A549 (cell line): ENCODE measurements at regions not wholly inside any gene's neighbourhood (a gene's known extent, or its start where the extent isn't known, plus 50 kb on each side); places are given as distances from the start of the nearest gene placed in this dataset.

Experiments used
- ATAC-seq, 2 experiments: fragments of 200-7000 bp in 1 of 2; fragments of >200 bp in 1 of 2; cut with Nextera tagmentation in 1 of 2; cut with Tn5 transposase in 1 of 2; 3 replicates each; pipeline versions ENCODE4 v1.8.0 to v1.9.1; 2018 to 2020; ENCODE audit warnings: mild to moderate bottlenecking in 1 of 2, moderate library complexity in 1 of 2
- CTCF ChIA-PET: fragments of 300-600 bp; sonication (Branson Sonifier 250); formaldehyde crosslinking; extraction: SDS; loops from one replicate; lab custom pipeline; 2021; ENCODE audit warnings: antibody characterized with exemption, inconsistent platforms; lab: Yijun Ruan, JAX
- POLR2A ChIA-PET: fragments of 350-600 bp; formaldehyde crosslinking; extraction: SDS; loops from one replicate; lab custom pipeline; 2021; ENCODE audit warnings: antibody characterized with exemption, inconsistent platforms; lab: Yijun Ruan, JAX
- DNase-seq, 2 experiments: peaks; one replicate each; pipeline versions ENCODE4 v3.0.0 to v3.0.0-alpha.2; 2011 to 2016; ENCODE audit warnings: low read depth in 1 of 2, low spot score in 1 of 2
- FAIRE-seq: peaks from 2 replicates; lab custom pipeline; 2011; peaks lifted over from hg19 to GRCh38; lab: Jason Lieb, UNC
- H3K27ac ChIP-seq, 2 experiments: fragments of >200 bp; sonication (Bioruptor Twin); formaldehyde crosslinking; 3 replicates each; pipeline ENCODE4 v1.5.1; 2016 to 2017
- H3K4me1 ChIP-seq: fragments of >200 bp; sonication (Bioruptor Twin); formaldehyde crosslinking; 3 replicates; pipeline ENCODE4 v1.6.1; 2016
- H3K4me2 ChIP-seq: fragments of >200 bp; sonication (Bioruptor Twin); formaldehyde crosslinking; 3 replicates; pipeline ENCODE4 v1.6.1; 2016
- H3K4me3 ChIP-seq: fragments of >200 bp; sonication (Bioruptor Twin); formaldehyde crosslinking; 3 replicates; pipeline ENCODE4 v1.5.1; 2016
- H3K9me3 ChIP-seq: fragments of >200 bp; sonication (Bioruptor Twin); formaldehyde crosslinking; 3 replicates; pipeline ENCODE4 v1.6.1; 2016
- ATOH8 ChIP-seq: fragments of 250-450 bp; sonication (Bioruptor Pico); IDR thresholded peaks from 2 replicates; pipeline ENCODE4 v1.5.0; 2020; ENCODE audit warnings: low read depth, mild to moderate bottlenecking, moderate library complexity
- BHLHE40 ChIP-seq: IDR thresholded peaks from 2 replicates; pipeline ENCODE4 v1.6.1; 2012; ENCODE audit warnings: low read depth, low read length, inconsistent platforms
- CBX8 ChIP-seq: fragments of 200-600 bp; sonication (generic); IDR thresholded peaks from 2 replicates; pipeline ENCODE4 v1.6.1; 2016
- CHD2 ChIP-seq: fragments of 150-350 bp; IDR thresholded peaks from 2 replicates; pipeline ENCODE4 v1.6.1; 2014; ENCODE audit warnings: low read length; ENCODE audit not compliant: partially characterized antibody
- ESRRA ChIP-seq: fragments of 150-350 bp; IDR thresholded peaks from 2 replicates; pipeline ENCODE4 v1.6.1; 2014; ENCODE audit warnings: mild to moderate bottlenecking, low read length, borderline replicate concordance
- FOSL2 ChIP-seq, 2 experiments: fragments of 450-650 bp in 1 of 2; fragments of >200 bp in 1 of 2; sonication (Bioruptor Twin) in 1 of 2; formaldehyde crosslinking; IDR thresholded peaks; 2 replicates each; pipeline versions ENCODE4 v1.5.0 to v1.6.1; 2016 to 2020; ENCODE audit warnings: mild to moderate bottlenecking in 1 of 2, moderate library complexity in 1 of 2
- FOXS1 ChIP-seq: fragments of 250-450 bp; sonication (Bioruptor Pico); IDR thresholded peaks from 2 replicates; pipeline ENCODE4 v1.5.0; 2020; ENCODE audit warnings: mild to moderate bottlenecking, moderate library complexity
- HDAC2 ChIP-seq: fragments of 200-600 bp; sonication (generic); IDR thresholded peaks from 2 replicates; pipeline ENCODE4 v1.6.1; 2016
- HEYL ChIP-seq: fragments of 250-450 bp; sonication (Bioruptor Pico); IDR thresholded peaks from 2 replicates; pipeline ENCODE4 v1.8.0; 2021; ENCODE audit warnings: mild to moderate bottlenecking, moderate library complexity
- HOXB5 ChIP-seq: fragments of 250-450 bp; sonication (Bioruptor Pico); IDR thresholded peaks from 2 replicates; pipeline ENCODE4 v1.5.0; 2020; ENCODE audit warnings: mild to moderate bottlenecking, moderate library complexity
- JUNB ChIP-seq: fragments of >200 bp; sonication (Bioruptor Twin); formaldehyde crosslinking; IDR thresholded peaks from 2 replicates; pipeline ENCODE4 v1.6.1; 2016
- KDM1A ChIP-seq: fragments of 200-600 bp; sonication (generic); IDR thresholded peaks from 2 replicates; pipeline ENCODE4 v1.6.1; 2016; ENCODE audit warnings: low read depth, mild to moderate bottlenecking
- NFE2L2 ChIP-seq: fragments of 150-350 bp; conservative IDR thresholded peaks from 2 replicates; pipeline ENCODE4 v1.6.1; 2014; ENCODE audit warnings: low read length
- NPAS2 ChIP-seq: fragments of 250-450 bp; sonication (Bioruptor Pico); IDR thresholded peaks from 2 replicates; pipeline ENCODE4 v1.8.0; 2022; ENCODE audit warnings: mild to moderate bottlenecking, moderate library complexity, borderline replicate concordance
- PBX3 ChIP-seq: IDR thresholded peaks from 2 replicates; pipeline ENCODE4 v1.6.1; 2012
- PHF8 ChIP-seq: fragments of 200-600 bp; sonication (generic); IDR thresholded peaks from 2 replicates; pipeline ENCODE4 v1.6.1; 2016; ENCODE audit warnings: low read depth, mild to moderate bottlenecking, antibody characterized with exemption, moderate library complexity, borderline replicate concordance
- RFX5 ChIP-seq: fragments of 450-650 bp; IDR thresholded peaks from 2 replicates; pipeline ENCODE4 v1.7.1; 2014; ENCODE audit warnings: antibody characterized with exemption, mild to moderate bottlenecking, moderate library complexity
- RNF2 ChIP-seq: fragments of 200-600 bp; sonication (generic); IDR thresholded peaks from 2 replicates; pipeline ENCODE4 v1.6.1; 2016; ENCODE audit warnings: low read depth, mild to moderate bottlenecking, antibody characterized with exemption, moderate library complexity, borderline replicate concordance
- SMC3 ChIP-seq: fragments of >200 bp; sonication (Bioruptor Twin); formaldehyde crosslinking; IDR thresholded peaks from 3 replicates; pipeline ENCODE4 v1.6.1; 2018; ENCODE audit warnings: inconsistent platforms
- SREBF2 ChIP-seq: fragments of 450-650 bp; IDR thresholded peaks from 2 replicates; pipeline ENCODE4 v1.6.1; 2014; ENCODE audit warnings: mild to moderate bottlenecking, moderate library complexity
- TFCP2L1 ChIP-seq: fragments of 250-450 bp; sonication (Bioruptor Pico); IDR thresholded peaks from 2 replicates; pipeline ENCODE4 v1.5.0; 2021; ENCODE audit warnings: mild to moderate bottlenecking
- TP53 ChIP-seq: fragments of 250-450 bp; sonication (Bioruptor Pico); IDR thresholded peaks from 2 replicates; pipeline ENCODE4 v1.5.0; 2021; ENCODE audit warnings: mild to moderate bottlenecking, moderate library complexity
- ZNF302 ChIP-seq: fragments of 250-450 bp; sonication (Bioruptor Pico); IDR thresholded peaks from 2 replicates; pipeline ENCODE4 v1.9.0; 2021; ENCODE audit warnings: inconsistent platforms, mild to moderate bottlenecking, moderate library complexity
- ZSCAN20 ChIP-seq: fragments of 250-450 bp; sonication (Bioruptor Pico); IDR thresholded peaks from 2 replicates; pipeline ENCODE4 v1.8.0; 2022; ENCODE audit warnings: mild to moderate bottlenecking, moderate library complexity
- WGBS: methylation state at CpG from one replicate; pipeline ENCODE4 v1.1.6; 2017; ENCODE audit errors: missing lambda C conversion rate; 5-methylcytosine and 5-hydroxymethylcytosine counted together
- TF ChIP-seq, protein P1 (sequence below): fragments of >200 bp; sonication (Bioruptor Twin); formaldehyde crosslinking; IDR thresholded peaks from 3 replicates; pipeline ENCODE4 v1.5.1; 2016

DNA sequence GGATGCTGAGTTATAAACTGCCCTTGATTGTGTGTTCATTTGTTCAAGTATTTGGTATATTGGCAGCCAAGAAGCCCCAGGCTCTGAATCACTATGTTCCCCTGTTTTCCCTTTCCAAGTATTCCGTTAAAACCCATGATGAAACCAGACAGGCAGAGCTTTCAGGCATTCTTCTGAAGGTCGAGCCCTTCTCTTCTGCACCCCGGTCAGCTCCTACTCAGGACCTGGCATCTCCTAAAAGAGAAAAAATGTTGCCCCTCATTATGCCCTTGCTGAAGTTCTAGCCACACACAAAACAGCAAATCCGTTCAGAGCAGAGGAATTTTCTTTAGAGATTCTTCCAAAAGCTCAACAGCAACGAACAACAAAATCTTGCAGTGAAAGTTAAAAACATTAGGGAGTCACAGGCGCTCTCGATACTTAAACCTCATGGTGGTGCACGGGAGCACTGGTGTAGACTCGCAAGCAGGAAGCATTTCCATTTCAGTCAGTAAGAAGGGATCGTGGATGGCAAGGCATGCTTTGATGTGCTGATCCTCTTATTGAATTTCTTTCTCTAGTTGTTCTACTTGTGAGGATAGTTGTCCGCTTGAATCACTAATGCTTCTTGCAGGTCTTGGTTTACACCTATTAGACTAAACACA lies 264.9 kb downstream of the SKIDA1 start:
- FAIRE-seq (no peak), DNase-seq (no peak), ATAC-seq (no peak)
- Histone ChIP-seq H3K9me3 (no peaks in the 10 kb centered on the region), H3K27ac (no peak overlapping the region), H3K4me1 (peaks cover 7% of the 10 kb centered on the region), H3K4me3 (no peak overlapping the region), H3K4me2 (no peak overlapping the region)
- CTCF ChIA-PET: interaction anchor here (0.6 to 1.4 kb wide), 2 partner anchors 17 to 88 kb away, joined by 3 to 6 read pairs; no protein-coding TSS in a partner anchor
- TF ChIP-seq FOXS1 (CRISPR knock-in tag) (no peak), HOXB5 (CRISPR knock-in tag) (no peak), ZNF302 (no peak)
- 76% methylated on average over 11 of the region's 11 CpGs for WGBS
- POLR2A ChIA-PET: no interaction called here

GRCh38 chr10:21260066-21260465 lies 265.4 kb downstream of the SKIDA1 start:
- Histone ChIP-seq H3K9me3 (no peaks in the 10 kb centered on the region), H3K4me2 (no peak overlapping the region), H3K4me1 (peaks cover 1% of the 10 kb centered on the region), H3K27ac (no peak overlapping the region), H3K4me3 (no peak overlapping the region)
- WGBS: 86% methylated on average over 6 of the region's 6 CpGs
- DNase-seq (no peak), ATAC-seq (no peak), FAIRE-seq (no peak)
- TF ChIP-seq ESRRA (no peak), ZSCAN20 (CRISPR knock-in tag) (no peak), BHLHE40 (no peak)
- CTCF ChIA-PET: interaction anchor here (1.4 to 2.1 kb wide), 2 partner anchors 10 to 18 kb away, joined by 3 to 11 read pairs; no protein-coding TSS in a partner anchor
- POLR2A ChIA-PET: no interaction called here

DNA sequence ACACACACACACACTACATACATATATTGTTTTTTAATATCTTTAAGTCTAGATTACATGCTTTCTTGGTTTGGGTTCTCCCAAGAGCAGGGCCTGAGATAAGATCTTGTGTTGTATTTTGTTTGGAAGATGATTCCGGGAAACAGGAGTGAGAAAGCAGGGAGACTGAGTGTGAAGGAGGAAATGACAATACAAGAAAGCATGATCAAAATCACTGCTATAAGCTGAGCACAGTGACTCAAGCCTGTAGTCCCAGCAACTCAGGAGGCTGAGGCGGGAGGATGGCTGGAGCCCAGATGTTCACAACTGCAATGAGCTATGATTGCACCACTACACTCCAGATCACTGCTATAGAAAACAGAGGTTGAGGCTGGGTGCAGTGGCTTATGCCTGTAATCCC lies 267.6 kb downstream of the SKIDA1 start:
- H3K9me3 ChIP-seq: no peaks in the 10 kb centered on the region
- 93% methylated on average over 2 of the region's 2 CpGs for WGBS
- ATAC-seq: no peak

GRCh38 chr10:21257191-21257590 lies 268.3 kb downstream of the SKIDA1 start:
- ChIA-PET POLR2A (no interaction called here), CTCF (interaction anchor here (0.7 to 3.3 kb wide), 3 partner anchors 13 to 179 kb away, joined by 3 to 20 read pairs (median 3); no protein-coding TSS in a partner anchor)
- no peaks in the 10 kb centered on the region for H3K4me1 ChIP-seq
- DNase-seq: no peak
- ATAC-seq: no peak
- 91% methylated on average over 2 of the region's 2 CpGs for WGBS
- no peaks in the 10 kb centered on the region for H3K9me3 ChIP-seq
- TF ChIP-seq SREBF2 (no peak), CHD2 (no peak), FOXS1 (CRISPR knock-in tag) (no peak), FOSL2 (IDR thresholded peaks at IDR 0.05) (no peak), FOSL2 (CRISPR knock-in tag; IDR thresholded peaks at IDR 0.05) (no peak), PHF8 (no peak), PBX3 (no peak), NPAS2 (CRISPR knock-in tag) (no peak), BHLHE40 (no peak), ZSCAN20 (CRISPR knock-in tag) (no peak), HDAC2 (no peak), TP53 (no peak), JUNB (no peak), CBX8 (no peak), ATOH8 (CRISPR knock-in tag) (no peak), TFCP2L1 (CRISPR knock-in tag) (no peak), SMC3 (no peak), RNF2 (no peak), KDM1A (no peak)
- TF ChIP-seq, protein P1, sequence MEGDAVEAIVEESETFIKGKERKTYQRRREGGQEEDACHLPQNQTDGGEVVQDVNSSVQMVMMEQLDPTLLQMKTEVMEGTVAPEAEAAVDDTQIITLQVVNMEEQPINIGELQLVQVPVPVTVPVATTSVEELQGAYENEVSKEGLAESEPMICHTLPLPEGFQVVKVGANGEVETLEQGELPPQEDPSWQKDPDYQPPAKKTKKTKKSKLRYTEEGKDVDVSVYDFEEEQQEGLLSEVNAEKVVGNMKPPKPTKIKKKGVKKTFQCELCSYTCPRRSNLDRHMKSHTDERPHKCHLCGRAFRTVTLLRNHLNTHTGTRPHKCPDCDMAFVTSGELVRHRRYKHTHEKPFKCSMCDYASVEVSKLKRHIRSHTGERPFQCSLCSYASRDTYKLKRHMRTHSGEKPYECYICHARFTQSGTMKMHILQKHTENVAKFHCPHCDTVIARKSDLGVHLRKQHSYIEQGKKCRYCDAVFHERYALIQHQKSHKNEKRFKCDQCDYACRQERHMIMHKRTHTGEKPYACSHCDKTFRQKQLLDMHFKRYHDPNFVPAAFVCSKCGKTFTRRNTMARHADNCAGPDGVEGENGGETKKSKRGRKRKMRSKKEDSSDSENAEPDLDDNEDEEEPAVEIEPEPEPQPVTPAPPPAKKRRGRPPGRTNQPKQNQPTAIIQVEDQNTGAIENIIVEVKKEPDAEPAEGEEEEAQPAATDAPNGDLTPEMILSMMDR: no peak
- H3K27ac ChIP-seq: no peak overlapping the region
- no peak for FAIRE-seq
- H3K4me2 ChIP-seq: no peak overlapping the region
- H3K4me3 ChIP-seq: no peak overlapping the region

More for the DNA sequence above, 267.6 kb downstream of the SKIDA1 start:
- FAIRE-seq: no peak
- no peak overlapping the region for H3K4me2 ChIP-seq
- ChIA-PET CTCF (interaction anchor here (0.7 to 3.3 kb wide), 5 partner anchors 12 to 179 kb away, joined by 3 to 20 read pairs (median 4); no protein-coding TSS in a partner anchor), POLR2A (no interaction called here)
- DNase-seq: no peak
- TF ChIP-seq RNF2 (no peak), NFE2L2 (no peak), CHD2 (no peak), ZSCAN20 (CRISPR knock-in tag) (no peak), RFX5 (no peak), HEYL (CRISPR knock-in tag) (no peak), PHF8 (no peak)
- TF ChIP-seq, all 56 proteins: peak for 0
- no peak overlapping the region for H3K27ac ChIP-seq
- no peak overlapping the region for H3K4me3 ChIP-seq
- H3K4me1 ChIP-seq: no peaks in the 10 kb centered on the region
